HG03066 (cell line): ENCODE measurements at regions not wholly inside any gene's neighbourhood (a gene's known extent, or its start where the extent isn't known, plus 50 kb on each side); places are given as distances from the start of the nearest gene placed in this dataset.
"Not testable (repeated sequence)": the region's sequence is repeated elsewhere in the genome, so short reads cannot be mapped to it uniquely, and the experiment has no call there.

Experiments
- ATAC-seq: cut with Tn5 transposase; IDR thresholded peaks from one replicate; pipeline ENCODE4 v1.9.1; 2021; ENCODE audit warnings: low read depth; ENCODE audit not compliant: unreplicated experiment

DNA sequence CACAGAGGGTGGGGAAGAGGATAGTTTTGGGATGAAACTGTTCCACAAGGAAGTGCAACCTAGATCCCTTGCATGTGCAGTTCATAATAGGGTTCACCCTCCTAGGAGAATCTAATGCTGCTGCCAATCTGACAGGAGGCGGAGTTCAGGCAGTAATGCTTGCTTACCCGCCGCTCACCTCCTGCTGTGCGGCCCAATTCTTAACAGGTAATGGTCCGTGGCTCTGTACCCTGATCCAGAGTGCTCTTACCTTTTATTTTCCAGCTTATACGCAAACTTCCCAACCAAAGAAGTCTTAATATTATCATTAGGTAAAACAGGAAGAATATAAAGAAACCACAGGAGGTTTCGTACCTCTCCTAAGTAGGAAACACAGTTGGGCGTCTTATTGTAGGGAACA is 82.7 kb upstream of the CD302 start:
- no peak for ATAC-seq

DNA sequence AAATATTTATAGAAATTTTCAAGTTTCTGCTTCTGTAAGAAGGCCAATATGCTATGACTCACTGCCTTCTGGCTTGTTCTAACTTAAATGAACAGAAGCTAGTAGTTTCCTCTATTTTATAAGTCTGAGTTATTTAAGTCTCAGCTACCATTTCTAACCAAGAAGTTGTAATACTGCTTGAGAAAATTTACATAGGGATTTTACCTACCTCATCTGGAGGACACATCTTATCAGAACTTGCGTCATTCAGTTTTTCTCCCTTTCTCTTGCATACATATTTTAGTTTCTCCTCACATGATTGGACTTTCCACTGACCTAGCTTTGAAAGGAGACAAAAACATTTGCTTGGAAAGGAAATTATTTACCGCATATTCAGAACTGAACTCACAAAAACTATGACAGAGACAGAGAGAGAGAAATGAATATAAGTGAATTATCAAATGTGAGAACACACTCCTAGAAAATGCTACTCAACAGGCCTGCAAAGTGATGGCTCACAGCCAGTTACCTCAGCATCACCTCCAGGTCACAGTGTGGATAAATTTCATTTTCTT is 81.1 kb upstream of the CD302 start:
- ATAC-seq: peak; percentile 91

DNA sequence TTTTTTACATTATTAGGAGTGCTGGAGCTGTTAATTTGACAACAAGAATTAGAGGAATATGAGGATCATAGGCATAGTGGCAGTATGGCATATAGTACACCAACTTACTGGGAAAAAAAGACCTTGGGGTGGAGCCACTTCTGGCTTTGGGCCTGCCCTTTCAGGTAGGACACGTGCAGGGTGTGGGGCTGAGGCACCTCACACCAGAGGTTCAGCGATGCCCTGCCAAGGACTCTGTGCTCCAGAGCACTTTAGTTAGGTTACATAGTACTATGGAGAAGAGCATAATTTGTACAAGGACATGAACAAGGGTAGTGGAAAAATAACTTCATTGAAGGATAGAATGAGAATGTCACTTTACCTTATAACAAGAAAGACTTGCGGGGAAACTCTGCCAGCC is 77.1 kb upstream of the CD302 start:
- ATAC-seq: no peak

DNA sequence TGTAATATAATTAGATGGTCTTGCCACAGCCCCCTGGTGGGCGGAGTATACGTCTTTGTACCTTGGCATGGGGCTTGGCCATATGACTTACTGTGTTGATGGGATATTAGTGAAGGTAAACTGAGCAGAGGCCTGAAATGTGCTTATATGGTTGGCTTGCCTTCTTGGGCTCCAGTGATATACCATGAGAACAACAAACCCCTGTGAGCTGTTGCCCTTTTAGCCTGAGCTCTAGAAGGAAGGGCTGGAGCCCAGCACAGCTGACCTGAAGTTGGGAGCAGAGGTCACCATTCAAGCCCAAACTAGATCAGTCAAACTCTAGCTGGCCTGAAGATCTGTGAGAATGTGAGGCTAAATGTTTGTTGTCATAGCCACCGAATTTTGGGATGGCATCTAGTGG is 75.2 kb upstream of the CD302 start:
- ATAC-seq: no peak

DNA sequence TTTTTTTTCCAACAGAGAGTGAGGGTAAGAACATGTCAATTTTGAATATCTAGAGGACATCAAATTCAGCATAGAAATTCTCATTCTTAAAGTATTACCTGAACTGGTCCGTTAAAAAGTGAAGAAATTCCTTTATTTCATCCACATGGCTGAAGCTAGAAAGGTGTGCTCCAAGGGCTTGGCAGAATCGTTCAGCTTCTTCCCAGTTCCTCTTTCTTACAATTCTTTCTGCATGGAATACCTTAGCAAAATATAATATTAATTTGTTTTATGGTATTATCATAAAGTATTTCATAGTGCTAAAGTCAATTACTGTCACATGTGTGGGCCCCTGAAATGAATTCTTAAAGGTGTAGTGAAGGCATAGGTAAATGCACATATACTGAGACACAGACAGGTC is 74.3 kb upstream of the CD302 start:
- no peak for ATAC-seq

DNA sequence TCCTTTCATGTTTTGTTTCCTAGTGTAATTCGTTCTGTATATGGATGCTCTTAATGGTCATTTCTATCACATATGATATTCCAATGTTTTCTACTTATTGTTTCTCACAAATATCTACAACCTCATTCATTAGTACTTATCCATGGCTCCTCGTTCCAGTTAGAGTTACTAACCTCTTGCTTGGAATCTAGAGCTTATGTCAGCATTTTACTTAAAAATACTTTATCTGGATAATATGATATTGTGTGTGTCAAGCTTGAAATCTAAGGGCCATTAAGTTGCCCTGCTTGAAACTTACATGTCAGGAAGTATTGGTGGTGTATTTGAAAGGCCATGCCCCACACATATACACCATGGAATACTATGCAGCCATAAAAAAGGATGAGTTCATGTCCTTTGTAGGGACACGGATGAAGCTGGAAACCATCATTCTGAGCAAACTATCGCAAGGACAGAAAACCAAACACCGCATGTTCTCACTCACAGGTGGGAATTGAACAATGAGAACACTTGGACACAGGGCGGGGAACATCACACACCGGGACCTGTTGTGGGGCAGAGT is 70.7 kb upstream of the CD302 start:
- ATAC-seq: not testable (repeated sequence)

DNA sequence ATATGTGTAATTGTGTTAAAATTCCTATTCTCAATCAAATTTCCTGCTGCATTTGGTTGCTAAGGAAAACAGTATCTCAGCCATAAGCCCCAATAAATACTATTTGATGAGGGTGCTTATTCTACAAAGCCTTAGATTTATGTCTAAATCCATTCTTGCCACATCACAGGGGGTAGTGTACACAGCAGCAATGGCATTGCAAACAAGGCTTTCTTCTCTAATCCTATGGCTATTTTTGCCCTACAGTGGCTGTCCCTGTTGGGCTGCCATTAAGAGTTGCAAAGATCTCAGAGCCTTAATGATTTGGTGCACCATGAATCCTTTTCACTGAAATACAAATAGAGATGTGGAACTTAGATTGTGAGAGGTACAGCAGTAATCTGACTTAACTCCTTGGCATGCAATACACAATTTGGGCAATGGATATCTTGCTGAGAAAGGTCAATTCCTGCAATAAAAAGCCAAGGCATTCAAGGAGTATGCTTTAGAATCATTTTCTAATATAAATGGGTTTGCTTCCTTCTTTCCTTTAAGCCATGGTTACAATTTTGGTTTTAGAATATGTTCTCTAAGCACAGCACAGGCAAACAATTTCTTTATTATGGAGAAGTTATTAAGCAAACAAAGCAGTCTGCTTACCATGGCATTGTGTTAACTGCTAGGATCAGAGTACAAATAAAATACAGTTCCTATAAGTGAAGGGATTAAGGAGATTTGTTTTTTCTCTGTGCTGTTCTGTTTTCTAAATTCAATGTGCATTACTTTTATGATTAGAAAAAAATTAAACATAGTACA is 69.8 kb upstream of the CD302 start:
- no peak for ATAC-seq

DNA sequence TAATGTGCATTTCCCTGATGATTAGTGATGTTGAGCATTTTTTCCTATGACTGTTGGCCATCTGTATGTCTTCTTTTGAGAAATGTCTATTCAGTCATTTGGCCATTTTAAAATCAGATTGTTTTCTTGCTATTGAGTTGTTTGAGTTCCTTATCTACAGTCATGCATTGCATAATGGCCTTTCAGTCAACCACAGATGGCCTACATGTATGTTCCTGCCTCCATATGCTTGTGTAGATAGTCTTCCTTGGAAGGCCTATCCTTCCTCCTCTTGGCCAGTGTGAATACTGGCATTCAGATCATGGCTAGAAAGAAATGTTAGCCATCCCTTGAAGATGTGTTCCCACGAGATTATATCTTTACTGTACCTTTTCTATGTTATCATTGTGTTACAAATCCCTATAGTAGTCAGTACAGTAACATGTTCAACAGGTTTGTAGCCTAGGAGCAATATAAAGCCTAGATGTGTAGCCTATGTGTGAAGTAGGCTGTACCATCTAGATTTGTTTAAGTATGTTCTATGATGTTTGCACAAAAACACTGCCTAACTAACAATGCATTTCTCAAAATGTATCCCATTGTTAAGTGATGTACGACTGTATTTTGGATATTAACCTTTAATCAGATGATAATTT is 65.6 kb upstream of the CD302 start:
- no peak for ATAC-seq

DNA sequence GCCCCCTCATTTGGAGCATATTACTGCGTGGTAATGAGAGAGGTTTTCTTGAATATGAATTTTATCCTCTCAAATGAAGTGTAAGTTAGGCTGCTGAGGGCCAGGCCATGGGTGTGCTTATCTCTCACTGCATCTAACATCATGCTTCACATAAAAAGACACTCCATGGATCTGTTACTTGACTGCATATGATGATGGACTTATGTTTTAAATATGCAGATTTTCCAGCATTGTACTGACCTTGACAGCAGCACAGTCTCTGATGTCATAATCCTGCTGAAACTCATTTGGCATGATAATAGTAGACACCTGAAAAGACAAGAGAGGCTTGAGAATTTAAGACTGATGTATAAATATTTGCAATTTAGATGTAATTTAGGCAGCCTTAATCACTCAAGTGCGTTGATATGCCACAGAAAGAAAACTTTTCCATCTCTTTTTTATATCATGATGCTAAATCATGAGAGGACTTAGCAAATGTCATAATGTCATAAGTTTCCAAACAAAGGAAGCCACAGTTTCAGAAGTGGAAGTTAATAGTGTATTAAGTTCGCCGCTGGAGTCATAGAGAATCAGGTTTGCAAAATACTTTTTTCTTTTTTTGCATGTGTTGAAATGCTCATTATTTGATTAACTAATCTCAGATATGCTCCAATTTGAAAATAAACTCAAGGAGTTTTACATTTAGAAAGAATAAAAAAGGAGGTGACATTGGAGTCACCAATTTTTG is 62.7 kb upstream of the CD302 start:
- no peak for ATAC-seq

DNA sequence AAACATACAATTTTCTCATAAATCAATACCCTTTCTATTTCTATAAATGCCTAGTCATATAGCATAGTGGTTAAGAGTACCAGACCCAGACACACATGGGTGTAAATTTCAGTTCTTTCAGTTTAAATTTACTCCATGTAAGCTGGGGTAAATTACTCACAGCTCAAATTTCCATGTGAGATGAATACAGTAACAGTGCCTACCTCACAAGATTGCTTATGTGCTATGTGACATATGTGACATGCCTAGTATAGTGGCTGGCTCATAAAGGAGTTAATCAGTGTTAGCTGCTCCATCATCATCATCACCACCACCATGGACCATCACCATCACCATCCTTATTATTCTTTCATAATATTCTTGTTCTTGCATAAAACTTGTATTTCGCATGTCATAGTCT is 61.6 kb upstream of the CD302 start:
- no peak for ATAC-seq

DNA sequence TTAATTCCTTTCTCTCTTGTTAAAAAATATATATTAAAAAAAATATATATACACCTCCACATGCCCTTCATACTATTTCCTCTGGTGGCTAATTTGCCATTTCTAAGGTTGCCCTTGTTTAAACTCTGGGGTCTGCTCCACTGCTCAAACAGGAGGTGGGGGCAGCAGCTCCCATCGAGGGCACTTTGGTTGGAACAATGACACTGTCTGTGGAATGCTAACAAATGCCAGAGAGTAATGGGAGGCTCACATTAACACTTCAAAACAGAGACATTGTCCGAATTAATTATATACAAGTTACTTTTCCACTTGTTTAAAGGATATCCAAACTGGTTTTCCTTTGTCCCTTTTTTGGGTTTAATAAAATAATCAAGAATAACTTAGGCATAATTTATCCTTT is 58.8 kb upstream of the CD302 start:
- no peak for ATAC-seq

DNA sequence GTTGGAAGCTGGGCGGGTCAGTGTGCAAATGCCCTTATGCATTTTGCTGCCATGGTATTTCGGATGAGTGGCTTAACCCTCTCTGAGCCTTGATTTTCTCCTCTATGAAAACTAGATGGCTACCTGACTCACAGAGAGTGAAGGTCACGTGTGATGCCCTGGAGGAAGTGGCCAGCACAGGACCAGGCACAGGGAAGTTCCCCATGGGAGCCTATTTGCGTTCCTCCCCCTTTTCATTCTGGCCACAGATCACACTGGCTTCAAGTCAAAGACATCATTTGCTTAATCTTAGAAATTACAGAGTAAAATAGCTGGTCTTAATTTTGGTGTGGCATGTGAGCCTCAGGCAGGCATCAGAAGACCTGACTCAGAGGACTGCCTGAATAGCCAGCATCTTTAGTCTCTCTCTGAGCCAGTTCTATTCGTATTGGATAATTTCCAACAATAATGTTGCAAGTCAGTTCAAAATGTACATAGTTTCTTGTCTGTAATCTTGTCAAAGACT is 57.6 kb upstream of the CD302 start:
- ATAC-seq: no peak

DNA sequence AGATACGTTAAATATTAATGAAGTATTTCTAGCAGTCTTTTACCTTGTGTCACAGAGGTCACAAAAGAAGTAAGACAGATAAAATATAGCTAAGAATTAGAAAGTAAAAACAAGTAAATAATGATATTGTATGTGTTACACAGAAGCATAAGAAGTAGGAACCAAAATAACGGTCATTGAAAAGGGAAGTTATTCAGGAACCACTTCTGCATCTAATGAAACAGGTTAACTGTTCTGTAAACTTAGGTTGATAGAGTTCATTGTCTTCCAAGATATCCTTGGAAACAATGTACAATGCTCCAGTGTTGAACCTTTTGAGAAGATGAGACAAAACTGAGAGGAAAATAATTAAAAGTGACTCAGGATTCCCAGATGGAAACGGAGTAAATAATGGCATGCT is 57.1 kb upstream of the CD302 start:
- ATAC-seq: no peak

DNA sequence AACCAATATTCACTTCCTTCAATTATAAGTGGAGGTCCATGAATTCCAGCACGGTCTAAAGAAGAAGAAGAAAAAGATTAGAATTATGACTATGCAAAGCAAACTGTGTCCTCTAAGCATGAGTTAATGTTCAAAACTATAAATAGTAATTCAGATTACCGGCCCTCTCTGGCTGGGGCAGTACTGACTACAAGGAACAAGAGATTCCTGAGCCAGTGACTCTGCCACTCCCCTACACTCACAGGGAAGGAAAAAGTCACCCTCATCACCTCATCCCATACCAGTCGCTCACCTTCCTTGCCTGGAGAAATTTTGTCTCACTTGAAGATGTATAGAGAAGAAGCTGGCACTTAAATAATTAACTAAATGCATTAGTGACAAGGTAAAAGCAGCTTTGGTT is 56.5 kb upstream of the CD302 start:
- ATAC-seq: no peak

DNA sequence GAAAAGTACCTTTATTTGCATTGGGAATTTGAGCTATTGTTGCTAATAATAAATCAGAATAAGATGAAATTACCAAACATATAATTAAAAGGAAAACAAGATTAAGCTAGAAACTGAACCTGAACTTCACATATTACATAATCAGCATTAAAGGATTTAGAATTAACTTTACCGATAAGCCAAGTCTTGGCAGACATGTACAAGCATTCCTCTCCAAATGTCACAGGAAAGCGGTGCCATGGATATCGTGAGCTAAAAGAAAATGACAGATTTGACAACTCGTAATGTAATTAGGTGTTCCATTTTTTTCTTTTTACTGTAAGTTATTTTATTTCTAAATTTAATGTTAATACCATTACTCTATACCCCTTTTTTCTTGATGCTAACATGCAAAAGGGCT is 55.1 kb upstream of the CD302 start:
- ATAC-seq: no peak

DNA sequence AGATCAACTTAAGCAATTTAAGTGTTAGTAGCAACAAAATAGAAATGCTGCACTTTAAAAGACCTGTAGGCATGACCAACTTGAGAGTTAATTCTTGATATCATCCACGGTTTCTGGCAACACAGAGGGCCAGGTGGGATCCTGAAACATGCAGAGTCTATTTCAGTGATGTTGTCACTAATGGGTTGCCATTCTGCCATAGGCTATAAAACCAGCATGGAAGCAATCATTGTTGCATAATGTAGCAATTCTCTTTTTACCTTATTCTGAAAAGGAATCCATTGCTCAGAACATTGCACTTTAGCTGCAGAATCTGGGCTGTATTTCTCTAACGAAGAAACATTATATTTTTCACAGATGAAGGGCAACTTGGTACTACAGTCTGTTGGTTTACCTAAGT is 53.9 kb upstream of the CD302 start:
- no peak for ATAC-seq

DNA sequence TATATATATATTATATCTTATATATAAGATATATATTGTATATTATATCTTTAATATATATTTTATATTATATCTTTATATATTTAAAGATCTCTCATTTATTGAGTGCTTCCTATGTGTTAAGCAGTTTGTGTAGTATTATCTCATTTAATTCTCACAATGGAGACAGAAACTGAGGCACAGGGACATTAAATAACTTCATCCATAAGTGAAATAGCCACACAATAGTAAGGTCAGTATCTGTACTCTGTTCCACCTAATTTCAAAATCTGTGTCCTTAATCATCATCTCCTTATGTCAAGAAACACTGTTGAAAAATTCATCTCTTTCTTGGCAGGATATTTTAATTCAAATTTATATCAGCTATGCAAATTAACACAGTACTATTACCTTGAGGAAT is 52.8 kb upstream of the CD302 start:
- ATAC-seq: no peak

DNA sequence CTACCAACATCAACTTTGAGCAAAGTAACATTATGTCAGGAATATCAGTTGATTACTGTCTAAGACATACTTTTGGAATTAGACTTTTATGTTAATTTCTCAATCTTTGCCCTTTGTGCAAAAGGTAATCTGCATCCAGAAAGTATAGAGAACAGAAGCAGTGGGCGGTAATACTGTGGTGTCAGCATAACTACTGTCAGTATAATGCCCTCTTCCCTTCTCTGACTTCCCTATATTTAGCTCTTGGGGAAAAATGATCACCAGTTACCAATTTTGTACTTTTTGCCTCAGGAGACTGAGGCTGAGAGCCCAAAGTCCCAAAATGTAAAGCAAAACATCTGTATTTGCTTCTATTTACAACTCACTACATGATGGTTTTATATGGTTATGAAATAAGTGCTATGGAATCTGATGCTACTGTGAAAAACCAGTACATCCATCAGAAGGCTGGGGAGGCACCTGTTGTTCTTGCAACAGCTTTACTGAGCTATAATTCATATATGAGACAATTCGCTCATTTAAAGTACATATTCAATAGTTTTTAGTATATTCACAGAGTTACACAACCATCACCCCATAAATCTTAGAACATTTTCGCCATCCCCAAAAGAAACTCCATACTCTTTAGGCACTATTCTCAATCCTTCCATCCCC is 51.3 kb upstream of the CD302 start:
- no peak for ATAC-seq
